Tibial artery (tissue), 4 donors: ENCODE measurements at regions not wholly inside any gene's neighbourhood (a gene's known extent, or its start where the extent isn't known, plus 50 kb on each side); places are given as distances from the start of the nearest gene placed in this dataset.

Experiments used
- DNase-seq, 2 donors: peaks; one replicate each; pipeline ENCODE4 v3.0.0-alpha.2; 2019
- H3K27ac ChIP-seq, 2 donors: fragments of 200-600 bp; sonication (generic) in 1 of 2; 1 replicate in 1 of 2; 2 replicates in 1 of 2; pipeline ENCODE4 v1.5.1; 2018 to 2019; ENCODE audit warnings: mild to moderate bottlenecking in 1 of 2
- H3K27me3 ChIP-seq, 2 donors: fragments of 200-600 bp; sonication (generic) in 1 of 2; one replicate each; pipeline versions ENCODE4 v1.5.1 to v1.6.0; 2016 to 2019
- H3K36me3 ChIP-seq, 3 donors: fragments of 200-600 bp; sonication (generic) in 2 of 3; one replicate each; pipeline ENCODE4 v1.5.1; 2016 to 2019; ENCODE audit warnings: mild to moderate bottlenecking in 2 of 3
- H3K4me1 ChIP-seq, 4 donors: fragments of 200-600 bp; sonication (generic) in 2 of 4; 1 replicate in 3 of 4; 2 replicates in 1 of 4; pipeline ENCODE4 v1.5.1; 2016 to 2019
- H3K4me3 ChIP-seq, 2 donors: fragments of 200-600 bp; sonication (generic) in 1 of 2; 1 replicate in 1 of 2; 2 replicates in 1 of 2; pipeline ENCODE4 v1.5.1; 2018 to 2019; ENCODE audit warnings: mild to moderate bottlenecking in 2 of 2
- H3K9me3 ChIP-seq, 3 donors: fragments of 200-600 bp; sonication (generic) in 1 of 3; one replicate each; pipeline ENCODE4 v1.5.1; 2016 to 2019
- intact Hi-C: fragments of 100-400 bp; cut with DNase I; formaldehyde crosslinking; loops from one replicate; pipeline ENCODE4 v1.15.0; 2023; ENCODE audit warnings: low total_unique reads
- TF ChIP-seq, protein P1 (sequence below), 2 experiments: fragments of 200-600 bp in 1 of 2; fragments of 450-650 bp in 1 of 2; IDR thresholded peaks; one replicate each; pipeline ENCODE4 v1.5.1; 2017 to 2019; ENCODE audit warnings: antibody characterized with exemption in 2 of 2, mild to moderate bottlenecking in 1 of 2, moderate library complexity in 1 of 2

DNA sequence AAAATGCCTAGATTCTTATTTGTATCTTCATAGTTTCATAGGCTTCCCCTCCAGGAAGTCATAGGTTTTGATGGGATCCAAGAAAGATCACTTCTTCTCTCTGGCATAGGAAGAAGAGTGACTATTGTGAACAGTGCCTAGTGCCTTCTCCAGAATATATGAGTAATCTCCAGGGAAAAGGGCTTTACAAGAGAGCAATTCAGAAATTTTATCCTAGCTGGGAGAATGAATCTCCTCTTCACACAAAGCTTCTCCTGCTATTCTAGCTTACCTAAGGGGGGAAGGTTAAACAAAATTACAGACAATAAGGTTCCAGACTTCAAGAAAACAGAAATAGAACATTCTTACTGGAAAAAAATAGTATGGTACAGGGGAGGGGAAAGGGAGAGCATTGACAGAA is 1193.3 kb upstream of the CDH6 start:
- TF ChIP-seq, protein P1, sequence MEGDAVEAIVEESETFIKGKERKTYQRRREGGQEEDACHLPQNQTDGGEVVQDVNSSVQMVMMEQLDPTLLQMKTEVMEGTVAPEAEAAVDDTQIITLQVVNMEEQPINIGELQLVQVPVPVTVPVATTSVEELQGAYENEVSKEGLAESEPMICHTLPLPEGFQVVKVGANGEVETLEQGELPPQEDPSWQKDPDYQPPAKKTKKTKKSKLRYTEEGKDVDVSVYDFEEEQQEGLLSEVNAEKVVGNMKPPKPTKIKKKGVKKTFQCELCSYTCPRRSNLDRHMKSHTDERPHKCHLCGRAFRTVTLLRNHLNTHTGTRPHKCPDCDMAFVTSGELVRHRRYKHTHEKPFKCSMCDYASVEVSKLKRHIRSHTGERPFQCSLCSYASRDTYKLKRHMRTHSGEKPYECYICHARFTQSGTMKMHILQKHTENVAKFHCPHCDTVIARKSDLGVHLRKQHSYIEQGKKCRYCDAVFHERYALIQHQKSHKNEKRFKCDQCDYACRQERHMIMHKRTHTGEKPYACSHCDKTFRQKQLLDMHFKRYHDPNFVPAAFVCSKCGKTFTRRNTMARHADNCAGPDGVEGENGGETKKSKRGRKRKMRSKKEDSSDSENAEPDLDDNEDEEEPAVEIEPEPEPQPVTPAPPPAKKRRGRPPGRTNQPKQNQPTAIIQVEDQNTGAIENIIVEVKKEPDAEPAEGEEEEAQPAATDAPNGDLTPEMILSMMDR (IDR thresholded peaks at IDR 0.05) = no peak
- Histone ChIP-seq H3K9me3 (no peaks in the 10 kb centered on the region), H3K27ac (no peak overlapping the region), H3K4me3 (no peak overlapping the region), H3K27me3 (no peaks in the 10 kb centered on the region), H3K4me1 (no peaks in the 10 kb centered on the region), H3K36me3 (no peaks in the 10 kb centered on the region)
- intact Hi-C loops = no loop called here
- DNase-seq = no peak

DNA sequence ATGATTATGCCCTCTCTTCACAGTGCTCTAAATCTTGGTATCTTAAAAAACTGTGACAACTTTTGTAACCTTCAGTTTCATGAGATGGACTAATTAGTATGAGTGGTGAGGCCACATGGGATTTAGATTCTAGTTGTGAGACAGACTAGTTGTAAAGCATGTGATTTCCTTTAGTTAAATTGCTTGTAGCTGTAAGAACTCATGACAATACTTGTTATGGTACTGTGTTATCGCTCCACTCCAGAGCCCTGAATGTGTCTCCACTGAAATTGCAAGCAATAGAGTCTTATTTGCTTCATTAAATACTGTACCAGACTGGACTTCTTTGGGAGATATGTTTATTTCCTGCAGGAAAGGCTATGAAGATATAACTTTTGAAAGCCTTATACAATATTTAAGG is 1198.3 kb upstream of the CDH6 start:
- TF ChIP-seq, protein P1 (IDR thresholded peaks at IDR 0.05) = no peak

DNA sequence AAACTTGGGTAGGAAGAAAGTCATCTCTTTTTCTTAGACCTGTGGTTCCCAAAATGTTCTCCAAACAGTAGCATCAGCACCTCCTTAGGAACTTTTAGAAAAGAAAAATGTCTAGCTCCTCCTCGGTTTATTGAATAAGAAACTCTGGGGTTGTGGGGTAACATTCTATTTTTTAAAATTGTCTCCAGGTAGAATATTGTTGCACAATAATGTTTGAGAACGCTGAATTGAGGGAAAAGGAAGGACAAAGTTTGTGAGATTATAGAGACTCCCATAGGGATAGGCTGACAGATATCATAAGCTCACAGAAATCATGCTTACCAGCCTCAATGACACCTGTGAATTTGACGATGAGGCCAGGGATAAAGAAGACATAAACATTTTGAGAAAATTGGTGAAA is 1199.0 kb upstream of the CDH6 start:
- Histone ChIP-seq H3K27ac (no peak overlapping the region), H3K4me1 (no peaks in the 10 kb centered on the region), H3K27me3 (no peaks in the 10 kb centered on the region), H3K36me3 (no peaks in the 10 kb centered on the region), H3K4me3 (no peak overlapping the region), H3K9me3 (no peaks in the 10 kb centered on the region)
- no peak for DNase-seq
- TF ChIP-seq, protein P1 (IDR thresholded peaks at IDR 0.05) = no peak
- intact Hi-C loops = no loop called here

More for the DNA sequence above, 1198.3 kb upstream of the CDH6 start:
- DNase-seq = no peak
- H3K36me3 ChIP-seq = no peaks in the 10 kb centered on the region
- no peak overlapping the region for H3K4me3 ChIP-seq
- no peaks in the 10 kb centered on the region for H3K4me1 ChIP-seq
- H3K9me3 ChIP-seq = no peaks in the 10 kb centered on the region
- intact Hi-C loops = no loop called here
- no peaks in the 10 kb centered on the region for H3K27me3 ChIP-seq
- no peak overlapping the region for H3K27ac ChIP-seq

DNA sequence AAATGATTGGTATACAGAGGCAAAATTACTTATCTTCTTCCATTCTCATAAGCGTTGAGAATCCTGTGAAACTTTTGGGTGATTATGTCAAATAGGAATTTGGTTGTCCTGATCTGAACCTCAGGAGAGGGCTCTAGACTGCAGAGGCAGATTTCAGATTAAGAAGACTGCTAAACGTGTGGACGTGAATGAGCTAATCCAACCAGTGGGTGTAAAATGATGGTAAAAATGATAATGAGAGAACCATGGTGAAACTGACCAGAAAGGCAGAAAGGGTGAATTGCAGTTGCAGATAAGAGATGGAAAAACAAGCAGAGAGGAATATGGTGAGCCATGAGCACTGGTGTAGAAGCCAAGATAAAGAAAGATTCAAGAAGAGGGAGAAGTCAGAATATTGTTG is 1200.2 kb upstream of the CDH6 start:
- TF ChIP-seq, protein P1 (IDR thresholded peaks at IDR 0.05) = no peak
- no peak for DNase-seq
- Histone ChIP-seq H3K9me3 (no peaks in the 10 kb centered on the region), H3K27me3 (no peaks in the 10 kb centered on the region), H3K4me1 (no peaks in the 10 kb centered on the region), H3K4me3 (no peak overlapping the region), H3K36me3 (no peaks in the 10 kb centered on the region), H3K27ac (no peak overlapping the region)
- intact Hi-C loops = no loop called here

DNA sequence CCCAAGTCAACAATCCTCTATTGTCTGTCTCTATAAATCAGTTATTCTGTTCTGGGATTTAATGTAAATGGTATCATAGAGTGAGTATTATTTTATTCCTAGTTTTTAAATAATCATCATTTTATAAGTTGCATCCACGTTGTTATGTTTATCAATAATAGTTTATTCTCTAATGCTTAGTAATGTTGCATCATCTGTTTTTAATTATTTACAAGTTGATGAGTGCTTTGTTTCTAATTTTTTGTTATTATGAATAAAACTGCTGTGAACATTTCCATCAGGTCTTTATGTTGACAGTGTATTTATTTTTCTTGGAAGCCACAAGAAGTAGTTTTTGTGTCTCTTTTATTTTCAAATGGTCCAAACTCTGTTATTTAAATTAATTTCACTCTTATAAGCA is 1201.2 kb upstream of the CDH6 start:
- Histone ChIP-seq H3K36me3 (no peaks in the 10 kb centered on the region), H3K9me3 (no peaks in the 10 kb centered on the region), H3K4me3 (no peak overlapping the region), H3K4me1 (no peaks in the 10 kb centered on the region), H3K27ac (no peak overlapping the region), H3K27me3 (no peaks in the 10 kb centered on the region)
- TF ChIP-seq, protein P1 (IDR thresholded peaks at IDR 0.05) = no peak
- DNase-seq = no peak
- intact Hi-C loops = no loop called here

DNA sequence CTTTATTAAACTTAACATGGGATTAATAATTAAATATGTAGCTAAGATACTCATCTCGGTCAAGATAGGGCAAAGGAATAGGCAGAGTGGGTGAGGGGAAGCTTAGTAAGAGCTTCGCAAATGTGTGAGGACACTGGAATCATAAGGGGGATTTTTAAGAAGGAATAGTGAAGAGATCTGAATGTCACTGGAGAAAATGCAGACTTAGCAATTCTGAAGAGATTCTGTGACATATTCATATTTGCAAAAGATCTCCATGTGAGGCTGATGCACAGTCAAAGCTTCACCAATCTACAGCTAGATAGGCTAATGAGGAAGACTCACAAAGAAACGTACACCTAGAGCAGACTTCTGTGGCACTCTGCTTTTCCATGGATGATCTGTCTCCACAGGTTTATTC is 1202.8 kb upstream of the CDH6 start:
- H3K9me3 ChIP-seq = no peaks in the 10 kb centered on the region
- no peak overlapping the region for H3K4me3 ChIP-seq
- H3K4me1 ChIP-seq = no peaks in the 10 kb centered on the region
- H3K27me3 ChIP-seq = no peaks in the 10 kb centered on the region
- no peak overlapping the region for H3K27ac ChIP-seq
- no peak for DNase-seq
- intact Hi-C loops = no loop called here
- H3K36me3 ChIP-seq = no peaks in the 10 kb centered on the region
- TF ChIP-seq, protein P1 (IDR thresholded peaks at IDR 0.05) = no peak
